Prostate gland (tissue), 2 donors: ENCODE measurements at regions not wholly inside any gene's neighbourhood (a gene's known extent, or its start where the extent isn't known, plus 50 kb on each side); places are given as distances from the start of the nearest gene placed in this dataset.

ENCODE experiments used
- POLR2A ChIP-seq: fragments of 450-650 bp; IDR thresholded peaks from one replicate; pipeline ENCODE4 v1.6.1; 2016; ENCODE audit warnings: antibody characterized with exemption, mild to moderate bottlenecking
- POLR2AphosphoS5 ChIP-seq: sonication (generic); formaldehyde crosslinking; IDR thresholded peaks from one replicate; pipeline ENCODE4 v1.6.1; 2017; ENCODE audit warnings: antibody characterized with exemption
- TF ChIP-seq, protein P1 (sequence below), 4 experiments: fragments of 200-600 bp in 2 of 4; fragments of 450-650 bp in 2 of 4; sonication (generic) in 2 of 4; IDR thresholded peaks; 1 replicate in 3 of 4; 2 replicates in 1 of 4; pipeline ENCODE4 v1.5.1; 2016 to 2019; ENCODE audit warnings: antibody characterized with exemption in 4 of 4, mild to moderate bottlenecking in 2 of 4, moderate library complexity in 2 of 4

DNA sequence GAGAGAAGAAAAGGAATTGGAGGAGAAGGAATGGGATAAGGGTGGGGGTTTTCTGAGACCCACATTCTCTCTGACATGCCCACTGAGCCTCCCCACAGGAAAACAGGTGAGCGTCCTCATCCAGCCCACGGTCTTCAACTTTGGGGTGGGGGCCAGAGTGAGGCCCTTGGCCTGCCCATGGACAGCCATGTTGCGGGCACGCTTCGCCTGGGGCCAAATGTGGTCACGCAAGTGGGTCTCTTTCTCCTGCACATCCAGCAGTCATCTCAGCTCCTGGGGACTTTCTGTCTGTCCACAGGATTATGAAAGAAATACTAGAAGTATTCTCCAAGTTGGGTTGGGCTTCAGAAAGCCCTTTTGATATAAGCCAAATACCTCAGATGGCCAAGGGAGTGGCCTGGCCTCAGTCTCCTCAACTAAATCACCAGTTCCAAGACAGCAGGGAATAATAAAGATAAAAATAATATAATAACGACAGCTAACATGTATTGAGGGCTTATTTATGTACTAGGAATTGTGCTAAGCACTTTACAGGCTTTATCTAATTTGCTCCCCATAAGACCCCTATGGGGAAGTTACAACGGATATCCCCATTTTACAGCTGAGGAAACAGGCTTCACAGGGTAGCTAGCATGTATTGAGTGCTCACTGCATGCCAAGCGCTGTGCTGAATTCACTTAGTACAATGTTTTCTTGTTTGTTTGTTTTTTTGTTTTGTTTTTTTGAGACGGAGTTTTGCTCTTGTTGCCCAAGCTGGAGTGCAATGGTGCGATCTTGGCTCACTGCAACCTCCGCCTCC lies 57.2 kb upstream of the LBX1 start:
- TF ChIP-seq, protein P1, sequence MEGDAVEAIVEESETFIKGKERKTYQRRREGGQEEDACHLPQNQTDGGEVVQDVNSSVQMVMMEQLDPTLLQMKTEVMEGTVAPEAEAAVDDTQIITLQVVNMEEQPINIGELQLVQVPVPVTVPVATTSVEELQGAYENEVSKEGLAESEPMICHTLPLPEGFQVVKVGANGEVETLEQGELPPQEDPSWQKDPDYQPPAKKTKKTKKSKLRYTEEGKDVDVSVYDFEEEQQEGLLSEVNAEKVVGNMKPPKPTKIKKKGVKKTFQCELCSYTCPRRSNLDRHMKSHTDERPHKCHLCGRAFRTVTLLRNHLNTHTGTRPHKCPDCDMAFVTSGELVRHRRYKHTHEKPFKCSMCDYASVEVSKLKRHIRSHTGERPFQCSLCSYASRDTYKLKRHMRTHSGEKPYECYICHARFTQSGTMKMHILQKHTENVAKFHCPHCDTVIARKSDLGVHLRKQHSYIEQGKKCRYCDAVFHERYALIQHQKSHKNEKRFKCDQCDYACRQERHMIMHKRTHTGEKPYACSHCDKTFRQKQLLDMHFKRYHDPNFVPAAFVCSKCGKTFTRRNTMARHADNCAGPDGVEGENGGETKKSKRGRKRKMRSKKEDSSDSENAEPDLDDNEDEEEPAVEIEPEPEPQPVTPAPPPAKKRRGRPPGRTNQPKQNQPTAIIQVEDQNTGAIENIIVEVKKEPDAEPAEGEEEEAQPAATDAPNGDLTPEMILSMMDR (IDR thresholded peaks at IDR 0.05): no peak
- TF ChIP-seq POLR2AphosphoS5 (no peak), POLR2A (no peak)
